Natural killer cell (primary cell): ENCODE measurements at regions not wholly inside any gene's neighbourhood (a gene's known extent, or its start where the extent isn't known, plus 50 kb on each side); places are given as distances from the start of the nearest gene placed in this dataset.

Experiments used
- ATAC-seq, 3 donors: fragments of 150-1000 bp in 2 of 3; fragments of 200-7000 bp in 1 of 3; cut with Tn5 transposase; 1 replicate in 1 of 3; 2 replicates in 2 of 3; pipeline ENCODE4 v1.10.0; 2021; ENCODE audit warnings: mild to moderate bottlenecking in 2 of 3, moderate library complexity in 2 of 3
- DNase-seq, 2 donors: peaks; one replicate each; pipeline versions ENCODE4 v3.0.0 to v3.0.0-alpha.2; 2013 to 2021; ENCODE audit warnings: mixed read lengths in 1 of 2
- H3K27ac ChIP-seq: one replicate; pipeline ENCODE4 v1.5.1; 2013; ENCODE audit warnings: mild to moderate bottlenecking, low read length
- H3K27me3 ChIP-seq: one replicate; pipeline ENCODE4 v1.6.1; 2013; ENCODE audit warnings: low read length; ENCODE audit not compliant: control insufficient read depth, insufficient read depth
- H3K36me3 ChIP-seq: one replicate; pipeline ENCODE4 v1.6.1; 2013; ENCODE audit warnings: low read length; ENCODE audit not compliant: control insufficient read depth, insufficient read depth
- H3K4me1 ChIP-seq: one replicate; pipeline ENCODE4 v1.6.1; 2013; ENCODE audit warnings: low read length; ENCODE audit not compliant: control insufficient read depth, insufficient read depth
- H3K4me3 ChIP-seq: one replicate; pipeline ENCODE4 v1.5.1; 2013; ENCODE audit warnings: low read length
- H3K9me3 ChIP-seq: one replicate; pipeline ENCODE4 v1.6.1; 2013; ENCODE audit warnings: low read length; ENCODE audit not compliant: control insufficient read depth, insufficient read depth
- H3K27ac Mint-ChIP-seq, 2 donors: one replicate each; pipeline ENCODE4 v1.8.0; 2022; ENCODE audit warnings: mild to moderate bottlenecking in 2 of 2, mixed read lengths in 2 of 2, moderate library complexity in 1 of 2
- H3K27me3 Mint-ChIP-seq, 2 donors: one replicate each; pipeline ENCODE4 v1.8.0; 2022; ENCODE audit warnings: low read depth in 2 of 2, mixed read lengths in 2 of 2
- H3K36me3 Mint-ChIP-seq: one replicate; pipeline ENCODE4 v1.8.0; 2022; ENCODE audit warnings: mixed read lengths
- H3K4me1 Mint-ChIP-seq, 2 donors: one replicate each; pipeline ENCODE4 v1.8.0; 2022; ENCODE audit warnings: mixed read lengths in 2 of 2
- H3K4me3 Mint-ChIP-seq: one replicate; pipeline ENCODE4 v1.8.0; 2022; ENCODE audit warnings: mild to moderate bottlenecking, moderate library complexity, mixed read lengths
- H3K9me3 Mint-ChIP-seq, 2 donors: one replicate each; pipeline ENCODE4 v1.8.0; 2022; ENCODE audit warnings: mixed read lengths in 2 of 2
- WGBS: methylation state at CpG from one replicate; pipeline ENCODE4 v1.1.7; 2013; ENCODE audit warnings: missing lambda C conversion rate; ENCODE audit not compliant: insufficient coverage; 5-methylcytosine and 5-hydroxymethylcytosine counted together
- intact Hi-C: fragments of 100-400 bp; cut with micrococcal nuclease; formaldehyde crosslinking; loops from one replicate; pipeline ENCODE4 v1.14.2; 2022
- TF ChIP-seq, protein P1 (sequence below): fragments of 200-600 bp; IDR thresholded peaks from one replicate; pipeline ENCODE4 v1.8.0; 2022; ENCODE audit warnings: antibody characterized with exemption

DNA sequence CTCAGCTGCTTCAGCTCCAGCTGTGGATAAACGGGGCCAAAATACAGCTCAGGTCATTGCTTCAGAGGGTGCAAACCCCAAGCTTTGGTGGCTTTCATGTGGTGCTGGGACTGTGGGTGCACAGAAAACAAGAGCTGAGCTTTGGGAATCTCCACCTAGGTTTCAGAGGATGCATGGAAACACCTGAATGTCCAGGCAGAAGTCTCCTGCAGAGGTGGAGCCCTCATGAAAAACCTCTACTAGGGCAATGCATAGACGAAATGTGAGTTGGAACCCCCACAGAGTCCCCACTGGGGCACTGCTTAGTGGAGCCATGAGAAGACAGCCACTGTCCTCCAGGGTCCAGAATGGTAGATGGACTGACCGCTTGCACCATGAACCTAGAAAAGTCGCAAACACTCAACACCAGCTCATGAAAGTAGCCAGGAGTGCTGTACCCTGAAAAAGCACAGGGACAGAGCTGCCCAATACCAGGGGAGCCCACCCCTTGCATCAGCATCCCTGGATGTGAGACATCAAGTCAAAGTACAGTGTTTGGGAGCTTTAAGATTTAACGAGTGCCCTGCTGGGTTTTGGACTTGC lies 147.9 kb upstream of the SOX11 start:
- Histone ChIP-seq H3K4me1 (no peaks in the 10 kb centered on the region), H3K4me3 (no peak overlapping the region), H3K27me3 (no peaks in the 10 kb centered on the region), H3K27ac (no peak overlapping the region), H3K36me3 (no peaks in the 10 kb centered on the region), H3K9me3 (peaks cover 13% of the 10 kb centered on the region)
- intact Hi-C loops = no loop called here
- no peaks in the 10 kb centered on the region for H3K36me3 Mint-ChIP-seq
- WGBS = 80% methylated on average over 5 of the region's 5 CpGs
- no peak for ATAC-seq
- H3K4me3 Mint-ChIP-seq = no peak overlapping the region
- H3K9me3 Mint-ChIP-seq = peaks cover 7 to 15% of the 10 kb centered on the region in 2 donors
- no peak for DNase-seq
- no peak overlapping the region for H3K27ac Mint-ChIP-seq
- no peaks in the 10 kb centered on the region for H3K27me3 Mint-ChIP-seq
- H3K4me1 Mint-ChIP-seq = no peaks in the 10 kb centered on the region
- TF ChIP-seq, protein P1, sequence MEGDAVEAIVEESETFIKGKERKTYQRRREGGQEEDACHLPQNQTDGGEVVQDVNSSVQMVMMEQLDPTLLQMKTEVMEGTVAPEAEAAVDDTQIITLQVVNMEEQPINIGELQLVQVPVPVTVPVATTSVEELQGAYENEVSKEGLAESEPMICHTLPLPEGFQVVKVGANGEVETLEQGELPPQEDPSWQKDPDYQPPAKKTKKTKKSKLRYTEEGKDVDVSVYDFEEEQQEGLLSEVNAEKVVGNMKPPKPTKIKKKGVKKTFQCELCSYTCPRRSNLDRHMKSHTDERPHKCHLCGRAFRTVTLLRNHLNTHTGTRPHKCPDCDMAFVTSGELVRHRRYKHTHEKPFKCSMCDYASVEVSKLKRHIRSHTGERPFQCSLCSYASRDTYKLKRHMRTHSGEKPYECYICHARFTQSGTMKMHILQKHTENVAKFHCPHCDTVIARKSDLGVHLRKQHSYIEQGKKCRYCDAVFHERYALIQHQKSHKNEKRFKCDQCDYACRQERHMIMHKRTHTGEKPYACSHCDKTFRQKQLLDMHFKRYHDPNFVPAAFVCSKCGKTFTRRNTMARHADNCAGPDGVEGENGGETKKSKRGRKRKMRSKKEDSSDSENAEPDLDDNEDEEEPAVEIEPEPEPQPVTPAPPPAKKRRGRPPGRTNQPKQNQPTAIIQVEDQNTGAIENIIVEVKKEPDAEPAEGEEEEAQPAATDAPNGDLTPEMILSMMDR = no peak

DNA sequence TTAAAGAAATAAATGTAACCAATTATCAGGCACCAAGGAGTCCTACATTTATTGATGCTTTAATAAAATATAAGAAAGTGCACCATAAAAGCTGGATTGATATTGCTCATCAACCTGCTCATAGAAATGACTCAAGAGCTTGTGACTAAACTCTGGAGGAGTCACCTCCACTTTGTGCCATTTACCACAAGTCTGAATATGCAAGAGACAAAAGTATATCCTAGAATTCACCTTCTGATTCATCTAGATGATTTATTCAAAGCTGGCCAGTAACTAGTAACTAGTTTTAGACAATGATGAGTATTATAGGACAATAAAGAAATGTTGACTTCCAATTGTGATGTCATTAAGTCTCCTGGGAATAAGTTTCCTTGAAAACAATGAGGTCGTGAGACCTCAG lies 146.0 kb upstream of the SOX11 start:
- Mint-ChIP-seq H3K36me3 (no peaks in the 10 kb centered on the region), H3K27me3 (no peaks in the 10 kb centered on the region), H3K4me1 (no peaks in the 10 kb centered on the region), H3K9me3 (peaks cover 9 to 17% of the 10 kb centered on the region in 2 donors), H3K27ac (no peak overlapping the region), H3K4me3 (no peak overlapping the region)
- H3K4me3 ChIP-seq = no peak overlapping the region
- H3K4me1 ChIP-seq = no peaks in the 10 kb centered on the region
- no CpG with 5 or more reads among the region's 1 CpG for WGBS
- H3K27ac ChIP-seq = no peak overlapping the region
- H3K27me3 ChIP-seq = no peaks in the 10 kb centered on the region
- intact Hi-C loops = no loop called here
- TF ChIP-seq, protein P1 = no peak
- DNase-seq = no peak
- H3K36me3 ChIP-seq = no peaks in the 10 kb centered on the region
- peaks cover 11% of the 10 kb centered on the region for H3K9me3 ChIP-seq
- no peak for ATAC-seq

DNA sequence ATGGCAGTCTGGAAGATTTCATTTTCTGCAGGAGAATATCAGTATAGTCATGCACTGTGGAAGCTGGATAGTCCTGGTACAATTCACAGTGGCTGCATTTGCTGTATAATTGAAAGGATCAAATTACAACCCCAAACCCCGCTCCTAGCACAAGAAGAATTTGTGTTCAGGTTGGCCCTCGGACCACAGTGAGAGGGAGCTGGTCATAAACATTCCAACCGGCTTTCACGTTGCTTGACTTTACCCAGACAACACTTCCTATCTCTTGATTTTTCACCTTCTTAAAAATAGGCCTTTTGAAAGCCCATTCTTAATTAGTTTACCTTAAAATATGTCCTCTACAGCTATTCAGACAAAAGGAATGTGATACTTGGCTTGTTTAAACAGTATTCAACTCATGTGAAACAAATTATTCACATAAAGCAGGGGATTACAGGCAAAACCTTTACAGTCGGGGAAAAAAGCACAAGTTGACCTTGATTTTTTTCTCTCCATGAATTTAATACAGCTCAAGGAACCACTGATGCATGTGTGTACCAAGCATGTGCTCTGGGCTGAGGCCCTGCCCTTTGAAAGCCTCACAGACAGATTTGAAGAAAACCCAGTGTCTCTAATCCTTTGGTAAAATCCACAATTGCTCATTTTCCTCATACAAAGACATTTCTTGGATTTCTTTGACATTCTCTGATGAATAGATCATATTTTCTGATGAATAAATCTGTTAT lies 143.0 kb upstream of the SOX11 start:
- intact Hi-C loops = no loop called here

More for the DNA sequence above, 143.0 kb upstream of the SOX11 start:
- no peaks in the 10 kb centered on the region for H3K27me3 Mint-ChIP-seq
- H3K4me1 Mint-ChIP-seq = no peaks in the 10 kb centered on the region
- no peaks in the 10 kb centered on the region for H3K4me1 ChIP-seq
- H3K4me3 Mint-ChIP-seq = no peak overlapping the region
- no peak for DNase-seq
- no peak overlapping the region for H3K27ac Mint-ChIP-seq
- H3K4me3 ChIP-seq = no peak overlapping the region
- peaks cover 18 to 26% of the 10 kb centered on the region in 2 donors for H3K9me3 Mint-ChIP-seq
- H3K27me3 ChIP-seq = no peaks in the 10 kb centered on the region
- H3K27ac ChIP-seq = no peak overlapping the region
- no peak for ATAC-seq
- H3K9me3 ChIP-seq = peaks cover 5% of the 10 kb centered on the region
- H3K36me3 ChIP-seq = no peaks in the 10 kb centered on the region
- TF ChIP-seq, protein P1 = no peak
- WGBS = 80% methylated on average over 5 of the region's 5 CpGs
- H3K36me3 Mint-ChIP-seq = no peaks in the 10 kb centered on the region
